Right kidney (tissue), 1 donor: ENCODE measurements at regions not wholly inside any gene's neighbourhood (a gene's known extent, or its start where the extent isn't known, plus 50 kb on each side); places are given as distances from the start of the nearest gene placed in this dataset.

Experiments
- DNase-seq: peaks from one replicate; pipeline ENCODE4 v3.0.0-alpha.2; 2016

- no peak for DNase-seq
Observed at GRCh38 chr20:37643400-37643799, 50.4 kb upstream of the CTNNBL1 start.

- DNase-seq, result no peak
Observed at GRCh38 chr20:37642246-37642645, 51.6 kb upstream of the CTNNBL1 start.

DNA sequence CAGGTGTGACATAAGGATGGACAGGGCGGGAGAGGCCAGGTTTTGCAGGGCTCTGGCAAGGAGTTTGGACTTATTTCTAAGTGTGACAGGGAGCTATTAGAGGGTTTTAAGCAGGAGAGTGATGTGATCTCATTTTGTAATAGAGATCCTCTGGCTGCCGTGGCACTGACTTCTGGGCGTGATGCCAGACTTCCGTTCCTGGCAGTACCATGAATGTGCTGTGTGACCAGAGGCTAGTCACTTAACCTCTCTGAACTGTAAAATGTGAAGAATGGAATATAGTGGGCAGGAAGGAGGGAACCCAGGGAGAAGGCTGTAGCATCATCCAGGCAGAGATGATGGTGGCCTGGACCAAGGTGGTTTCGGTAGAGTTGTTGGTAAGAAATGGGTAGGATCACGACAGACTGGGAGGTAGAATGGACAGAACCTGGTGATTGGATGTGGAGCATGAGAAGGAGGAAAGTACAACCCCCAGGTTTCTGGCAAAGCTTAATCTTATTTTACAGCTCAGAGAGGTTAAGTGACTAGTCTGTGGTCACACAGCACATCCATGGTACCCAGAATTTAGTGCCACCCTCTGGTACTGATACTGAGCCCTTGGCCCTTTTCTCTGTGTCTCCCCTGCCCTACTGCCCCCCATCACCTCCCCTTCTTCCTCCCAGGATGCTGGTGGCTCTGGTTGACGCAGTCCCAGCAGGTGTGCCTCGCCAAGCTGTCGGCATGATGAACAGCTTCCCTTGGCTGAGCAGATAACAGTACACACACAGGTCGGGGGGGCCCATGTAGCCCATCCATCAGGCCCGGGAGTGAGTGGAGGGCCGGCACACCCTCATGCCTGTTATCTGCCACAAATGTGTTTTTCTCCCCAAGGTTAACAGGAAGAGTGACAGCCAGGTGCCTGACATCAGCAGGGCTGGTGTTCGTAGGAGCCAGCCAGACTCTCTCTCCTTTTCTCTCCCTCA is 52.9 kb upstream of the CTNNBL1 start:
- no peak for DNase-seq

DNA sequence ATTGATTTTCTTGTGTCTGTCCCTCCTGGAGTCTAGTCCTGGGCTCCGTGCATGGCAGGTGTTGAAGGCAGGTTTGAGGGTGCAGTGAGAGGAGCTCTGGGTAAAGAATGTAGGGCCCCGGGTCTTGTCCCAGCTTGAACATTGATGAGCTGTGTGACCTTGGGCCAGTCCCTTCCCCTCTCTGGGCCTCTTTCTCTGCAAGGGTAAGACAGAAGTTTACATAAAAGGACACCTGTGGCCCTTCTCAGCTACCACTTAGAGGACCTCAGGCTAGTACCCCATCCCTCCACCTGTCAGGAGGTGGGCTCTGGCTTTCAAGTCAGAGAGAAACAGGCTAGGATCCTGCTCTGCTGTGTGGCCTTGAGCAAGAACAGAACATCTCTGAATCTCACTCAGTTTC is 55.3 kb upstream of the CTNNBL1 start:
- DNase-seq, result no peak

- DNase-seq, result no peak
Observed at GRCh38 chr20:37636977-37637376, 56.9 kb upstream of the CTNNBL1 start.

DNA sequence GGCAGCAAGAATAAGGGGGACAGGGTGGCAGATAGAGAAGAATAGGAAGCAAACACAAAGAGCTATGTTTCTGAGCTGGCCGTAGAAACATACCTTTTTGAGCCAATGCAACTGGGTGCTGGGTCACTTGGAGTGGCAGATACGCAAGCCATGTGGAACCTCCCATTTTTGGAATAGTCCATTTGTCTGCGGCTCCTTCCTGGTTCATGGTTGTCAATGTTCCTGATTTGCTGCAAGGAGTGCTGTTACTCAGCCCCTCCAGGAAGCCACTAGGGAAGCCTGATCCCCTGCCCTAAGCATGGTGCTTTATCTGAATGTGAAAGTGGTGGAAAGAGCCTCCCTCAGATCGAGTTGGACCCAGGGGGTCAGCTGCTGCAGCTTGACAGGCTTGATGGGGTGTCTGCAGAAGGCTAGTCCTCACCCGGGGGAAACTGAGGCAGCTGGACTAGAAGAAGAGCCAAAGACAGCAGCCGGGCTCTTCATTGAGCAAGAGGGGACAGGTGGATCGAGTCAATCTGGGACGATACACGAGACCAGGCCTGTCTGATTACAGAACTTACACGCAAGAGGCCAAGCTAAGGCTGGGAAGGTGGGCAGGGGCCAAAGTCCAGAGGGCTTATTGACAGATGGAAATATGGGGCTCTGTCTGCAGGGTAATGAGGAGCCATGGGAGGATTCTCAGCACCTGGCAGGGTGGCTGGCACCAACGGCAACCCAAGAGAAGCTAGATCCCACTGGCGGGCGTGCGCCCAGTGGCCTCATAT is 57.4 kb upstream of the CTNNBL1 start:
- DNase-seq, result no peak

DNA sequence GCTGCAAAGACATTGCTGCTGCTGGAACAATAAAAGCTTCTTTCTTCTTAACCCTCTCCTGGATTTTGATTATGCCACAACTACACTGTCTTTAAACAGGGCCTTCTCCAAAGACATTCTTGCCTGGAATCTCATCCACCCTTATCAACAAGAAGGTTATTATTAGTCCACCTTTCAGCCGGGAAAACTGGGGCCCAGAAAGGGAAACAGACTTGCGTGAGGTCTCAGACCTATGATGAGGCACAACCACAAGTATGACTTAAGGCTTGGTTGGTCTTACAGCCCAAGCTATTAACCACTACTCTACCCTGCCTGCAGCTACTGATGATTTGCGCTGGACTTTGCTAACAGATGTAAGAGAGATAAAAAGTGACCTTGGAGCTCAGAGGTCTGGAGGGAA is 62.8 kb upstream of the CTNNBL1 start:
- DNase-seq, result no peak

DNA sequence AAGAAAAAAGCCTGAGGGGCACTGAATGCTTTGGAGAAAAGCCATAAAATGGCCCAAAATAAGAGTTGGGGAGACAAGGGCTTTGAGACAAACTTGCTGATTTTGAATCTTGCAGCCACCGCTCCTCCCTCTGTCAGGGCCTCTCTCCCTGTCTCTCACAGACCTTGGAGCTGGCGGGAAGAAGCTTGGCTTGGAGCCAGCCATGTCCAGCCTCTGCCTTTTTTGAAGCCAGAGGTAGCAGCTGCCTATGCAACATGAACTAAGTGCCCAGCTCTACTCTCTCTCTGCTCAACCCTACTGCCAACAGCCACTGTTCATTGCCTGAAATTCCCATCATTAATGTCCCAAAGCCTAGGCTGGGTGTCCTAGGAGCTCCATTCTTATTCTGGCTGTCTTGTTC is 63.7 kb upstream of the CTNNBL1 start:
- no peak for DNase-seq

DNA sequence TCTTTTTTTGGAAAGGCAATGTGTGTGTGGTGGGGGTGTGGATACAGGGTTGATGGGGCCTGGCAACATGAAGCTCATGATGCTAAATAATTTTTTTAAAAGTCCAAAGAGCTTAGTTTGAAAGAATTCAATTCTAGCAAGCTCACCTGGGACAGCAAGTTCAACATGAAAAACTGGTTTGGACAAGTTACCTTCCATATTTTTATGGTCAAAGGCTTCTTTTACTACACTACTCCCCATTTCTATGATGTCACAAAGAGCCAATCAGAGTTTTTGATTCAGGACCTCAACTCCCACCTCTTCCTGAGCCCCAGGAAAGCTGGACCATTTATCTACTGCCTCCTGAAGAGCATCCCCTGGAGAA is 66.1 kb upstream of the CTNNBL1 start:
- DNase-seq, result no peak

DNA sequence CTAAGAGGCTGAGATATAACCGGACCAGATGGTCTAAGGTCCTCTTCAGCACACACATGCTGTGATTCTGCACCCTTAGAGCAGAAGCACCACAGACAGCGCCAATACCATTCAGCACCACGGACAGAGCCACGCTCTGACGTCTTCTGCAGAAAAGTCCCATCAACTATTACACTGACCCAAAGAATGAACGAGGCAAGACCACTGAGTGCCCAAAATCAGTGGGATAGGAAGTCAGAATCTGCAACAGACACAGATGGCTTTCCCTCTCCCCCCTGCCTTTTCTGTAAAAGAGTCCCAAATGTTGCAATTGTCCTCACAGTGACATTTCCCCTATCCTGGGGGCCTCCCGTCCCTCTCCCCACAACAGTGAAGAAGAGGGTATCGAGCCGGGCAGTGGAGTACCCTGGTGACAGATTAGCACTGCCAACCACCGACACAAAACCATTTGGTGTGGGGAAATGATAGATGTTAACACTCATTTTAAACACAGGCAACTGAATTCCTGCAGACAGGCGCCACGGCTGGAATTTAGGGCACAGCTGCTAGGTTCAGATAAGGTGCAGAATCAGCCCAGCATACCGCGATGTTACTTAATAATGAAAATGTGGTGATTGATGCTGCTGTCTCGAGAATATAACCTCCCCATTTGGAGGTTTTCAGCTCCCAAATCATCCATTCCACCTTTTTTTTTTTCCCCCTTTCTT is 66.6 kb upstream of the CTNNBL1 start:
- peak; percentile 37 for DNase-seq

GRCh38 chr20:37624963-37625362 is 68.9 kb upstream of the CTNNBL1 start:
- no peak for DNase-seq

- DNase-seq, result no peak
Observed at GRCh38 chr20:37622728-37623127, 71.1 kb upstream of the CTNNBL1 start.

- DNase-seq, result no peak
Observed at GRCh38 chr20:37619496-37619895, 74.3 kb upstream of the CTNNBL1 start.

DNA sequence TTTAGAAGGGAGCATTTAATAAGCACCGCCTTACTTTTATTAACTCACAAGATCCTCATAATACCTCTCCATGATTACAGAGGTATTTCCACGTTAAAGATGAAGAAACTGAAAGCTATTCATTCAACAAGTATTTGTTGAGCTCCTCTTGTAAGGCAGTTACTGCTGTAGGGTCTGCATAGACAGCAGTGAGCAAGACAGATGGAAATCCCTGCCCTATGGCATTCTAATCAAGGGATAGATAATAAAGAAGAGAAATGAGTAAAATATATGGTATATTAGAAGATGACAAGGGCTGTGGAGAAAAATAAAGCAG is 77.8 kb upstream of the CTNNBL1 start:
- no peak for DNase-seq

DNA sequence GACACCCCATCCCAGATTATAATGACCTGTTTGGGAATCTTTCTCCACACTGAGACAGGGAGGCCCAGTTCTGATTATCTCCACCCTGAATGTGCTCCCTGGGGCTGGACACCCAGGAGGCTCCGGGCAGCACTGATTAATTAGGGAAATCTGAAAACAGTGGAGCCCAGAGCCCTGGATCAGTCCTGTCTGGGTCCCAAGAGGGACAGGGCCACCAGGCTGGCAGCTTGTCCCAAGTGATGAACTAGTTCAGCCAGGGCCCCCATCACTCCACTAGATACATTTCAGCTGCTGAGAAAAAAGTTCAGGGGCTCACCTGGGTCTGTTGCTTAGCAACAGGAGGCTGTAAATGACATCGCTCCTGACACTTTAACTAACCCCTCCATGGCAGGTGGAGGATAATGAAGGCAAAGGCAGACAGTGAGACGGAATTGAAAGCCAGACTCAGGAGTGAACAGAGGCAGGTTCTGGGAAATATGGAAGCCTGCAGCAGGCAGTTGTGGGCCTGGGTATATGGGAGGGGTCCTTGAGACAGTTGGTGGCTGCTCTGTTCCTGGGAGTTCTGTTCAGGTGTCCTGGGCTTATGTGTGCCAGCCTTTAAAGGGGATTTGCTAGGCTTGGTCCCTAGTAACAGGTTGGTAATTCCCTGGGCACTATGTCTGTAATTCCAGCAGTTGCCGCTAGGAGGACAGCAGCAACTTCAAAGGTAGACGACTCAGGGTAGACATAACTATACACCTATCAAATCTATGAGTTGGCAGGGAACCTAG is 78.3 kb upstream of the CTNNBL1 start:
- no peak for DNase-seq

DNA sequence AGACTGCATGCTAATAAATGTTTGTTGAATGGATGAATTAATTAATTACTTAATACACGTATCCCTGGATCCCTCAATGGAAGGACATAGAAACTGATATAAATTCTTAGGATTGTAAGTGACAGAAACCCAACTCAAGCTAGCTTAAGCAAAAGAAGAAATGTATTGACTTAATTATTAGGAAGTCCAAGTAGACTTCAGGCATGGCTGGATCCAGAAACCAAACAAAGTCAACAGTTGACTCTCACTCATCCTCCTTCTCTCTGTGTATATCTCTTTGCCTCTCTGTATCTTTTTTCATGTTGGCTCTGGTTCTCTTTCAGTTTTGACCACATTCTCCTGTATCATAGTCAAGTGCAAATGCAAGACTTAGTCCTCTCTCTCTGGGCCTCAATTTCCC is 82.0 kb upstream of the CTNNBL1 start:
- DNase-seq, result no peak

DNA sequence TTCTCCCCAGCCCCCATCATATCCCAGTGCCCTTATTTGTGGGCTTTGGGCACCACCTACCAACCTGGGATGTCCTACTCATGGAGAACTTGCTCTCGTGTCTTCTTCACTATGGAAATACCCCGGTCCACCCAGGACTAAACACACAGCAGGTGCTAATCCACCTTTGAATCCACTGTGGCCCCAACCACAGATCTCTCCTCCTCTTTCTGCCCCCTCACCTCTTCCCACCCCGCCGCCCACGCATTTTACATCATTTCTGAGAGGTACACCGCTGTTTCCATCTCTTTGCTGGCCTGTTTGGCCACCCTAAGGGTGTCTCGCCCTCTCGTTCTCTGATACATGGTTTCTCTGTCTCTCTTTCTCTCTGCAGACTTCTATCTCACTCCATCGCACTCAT is 82.5 kb upstream of the CTNNBL1 start:
- DNase-seq, result no peak

DNA sequence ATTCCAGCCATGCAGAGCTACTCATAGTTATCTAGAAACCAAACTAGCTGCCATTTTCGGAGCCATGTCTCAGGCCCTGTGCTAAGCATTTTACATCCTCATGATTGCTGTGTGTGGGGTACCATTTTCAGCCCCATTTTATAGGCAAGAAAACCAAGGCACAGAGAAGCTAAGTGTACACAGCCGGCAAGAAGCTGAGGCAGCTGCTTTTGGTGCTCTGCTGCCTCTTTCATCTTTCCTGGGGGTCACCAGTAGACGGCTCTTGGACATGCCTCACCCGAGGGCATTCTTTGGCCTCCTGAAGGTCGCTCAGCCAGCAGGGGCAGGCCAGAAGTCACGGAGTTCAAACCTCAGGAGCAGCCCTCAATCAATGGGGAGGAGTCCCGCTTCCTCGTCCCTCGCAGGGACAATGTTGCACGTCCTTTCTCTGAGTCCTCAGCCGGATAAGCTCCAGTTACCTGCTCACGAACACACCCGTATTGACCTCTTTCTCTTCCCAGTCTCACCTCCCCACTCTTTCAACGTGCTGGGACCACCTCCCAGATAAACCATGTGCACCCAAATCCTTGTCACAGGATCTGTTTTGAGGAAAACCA is 82.6 kb upstream of the BLCAP start:
- DNase-seq, result no peak

DNA sequence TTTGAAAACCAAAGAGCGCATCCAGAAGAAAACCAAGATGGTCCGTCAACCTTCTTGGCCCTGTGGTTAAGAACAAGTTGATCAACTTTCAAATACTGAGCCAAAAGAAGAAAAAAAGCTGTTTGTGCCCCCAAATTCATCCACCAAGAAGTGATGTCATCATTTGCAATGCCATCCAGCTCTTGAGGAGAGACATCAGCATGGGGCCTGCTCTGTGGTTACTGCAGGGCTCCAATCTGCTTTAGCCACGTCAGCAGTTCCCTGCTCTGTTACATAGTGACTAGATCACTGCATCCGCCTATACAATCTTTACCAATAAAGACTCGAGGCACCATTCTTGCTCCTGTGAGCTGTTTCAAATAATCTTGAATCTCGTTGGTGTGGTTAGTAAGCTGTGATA is 75.0 kb upstream of the BLCAP start:
- no peak for DNase-seq

DNA sequence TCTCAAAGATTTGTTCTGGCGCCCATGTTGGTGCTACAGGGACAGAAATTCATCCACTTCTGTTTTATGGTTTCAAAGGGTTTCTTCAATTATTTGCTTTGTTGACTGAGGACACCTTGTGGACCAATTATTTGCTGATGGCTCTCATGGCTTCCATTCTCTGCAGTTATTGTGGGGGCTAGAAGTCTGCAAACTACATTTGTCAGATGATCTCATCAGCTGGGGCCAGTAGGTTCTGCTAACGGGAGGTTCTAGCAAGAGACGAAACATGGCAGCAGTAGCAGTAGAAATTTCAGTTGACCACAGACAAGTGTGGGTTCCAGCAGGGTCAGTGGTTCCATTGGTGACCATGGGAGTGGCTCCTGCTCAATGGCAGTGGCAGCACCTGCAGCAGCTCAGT is 72.8 kb upstream of the BLCAP start:
- no peak for DNase-seq

- no peak for DNase-seq
Observed at GRCh38 chr20:37598575-37599342, 71.1 kb upstream of the BLCAP start.
